Activated naive CD8-positive, alpha-beta T cell (primary cell): ENCODE measurements at regions not wholly inside any gene's neighbourhood (a gene's known extent, or its start where the extent isn't known, plus 50 kb on each side); places are given as distances from the start of the nearest gene placed in this dataset.

Experiments used
- H3K27ac Mint-ChIP-seq: one replicate; pipeline ENCODE4 v1.8.0; 2021; ENCODE audit warnings: mixed read lengths
- H3K27me3 Mint-ChIP-seq: one replicate; pipeline ENCODE4 v1.8.0; 2021; ENCODE audit warnings: mixed read lengths
- H3K36me3 Mint-ChIP-seq: one replicate; pipeline ENCODE4 v1.8.0; 2021; ENCODE audit warnings: mixed read lengths
- H3K4me1 Mint-ChIP-seq: one replicate; pipeline ENCODE4 v1.8.0; 2021; ENCODE audit warnings: low read depth, mixed read lengths
- H3K4me3 Mint-ChIP-seq: one replicate; pipeline ENCODE4 v1.8.0; 2021; ENCODE audit warnings: mild to moderate bottlenecking, mixed read lengths
- H3K9me3 Mint-ChIP-seq: one replicate; pipeline ENCODE4 v1.8.0; 2021; ENCODE audit warnings: low read depth, mixed read lengths

DNA sequence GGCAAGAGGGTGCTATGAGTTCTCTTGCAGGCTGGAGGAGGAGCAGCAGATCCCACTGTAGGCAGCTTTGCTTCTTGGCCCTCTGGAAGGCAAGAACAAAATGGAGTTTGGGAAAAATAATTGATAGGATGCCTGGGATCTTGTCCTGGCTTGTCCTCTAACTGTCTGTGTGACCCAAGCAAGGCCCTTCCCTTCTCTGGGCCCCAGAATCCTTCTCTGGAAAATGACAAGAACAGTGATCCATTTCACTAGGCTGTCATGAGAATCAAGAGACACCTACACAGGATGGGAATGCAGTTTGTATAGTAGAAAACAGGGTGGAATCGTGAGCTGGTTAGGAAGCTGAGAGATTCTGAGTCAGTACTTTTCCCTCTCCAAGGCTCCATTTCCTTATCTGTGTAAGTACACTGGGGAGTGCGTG is 133.3 kb downstream of the PJA1 start:
- Mint-ChIP-seq H3K27me3 (no peaks in the 10 kb centered on the region), H3K4me3 (no peak overlapping the region), H3K27ac (no peak overlapping the region), H3K9me3 (no peaks in the 10 kb centered on the region), H3K36me3 (no peaks in the 10 kb centered on the region), H3K4me1 (no peaks in the 10 kb centered on the region)

DNA sequence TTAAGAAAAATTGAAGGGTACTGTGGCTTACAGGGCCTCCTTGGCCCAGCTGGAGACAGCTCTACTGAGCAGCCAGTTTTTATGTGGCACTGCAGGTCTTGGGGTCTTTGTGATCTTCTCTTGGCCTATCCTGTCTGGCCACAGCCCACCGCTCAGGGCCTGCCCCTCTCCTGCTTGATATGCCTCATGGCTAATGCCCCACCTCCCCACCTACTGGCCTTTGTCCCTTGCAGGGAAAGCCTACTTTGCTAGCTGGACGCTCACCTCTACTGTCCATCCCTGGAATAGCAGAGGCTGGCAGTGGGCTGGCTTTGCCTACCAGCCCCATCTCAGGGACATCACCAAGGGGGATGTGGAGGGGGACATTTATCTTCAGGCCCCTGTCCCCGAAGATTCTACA is 134.1 kb downstream of the PJA1 start:
- H3K27ac Mint-ChIP-seq: no peak overlapping the region
- no peaks in the 10 kb centered on the region for H3K9me3 Mint-ChIP-seq
- no peaks in the 10 kb centered on the region for H3K4me1 Mint-ChIP-seq
- no peaks in the 10 kb centered on the region for H3K36me3 Mint-ChIP-seq
- no peaks in the 10 kb centered on the region for H3K27me3 Mint-ChIP-seq
- no peak overlapping the region for H3K4me3 Mint-ChIP-seq

- Mint-ChIP-seq H3K4me3 (no peak overlapping the region), H3K4me1 (no peaks in the 10 kb centered on the region), H3K36me3 (no peaks in the 10 kb centered on the region), H3K27me3 (no peaks in the 10 kb centered on the region), H3K27ac (no peak overlapping the region), H3K9me3 (no peaks in the 10 kb centered on the region)
These were observed 135.5 kb downstream of the PJA1 start for GRCh38 chrX:69029771-69030170.

DNA sequence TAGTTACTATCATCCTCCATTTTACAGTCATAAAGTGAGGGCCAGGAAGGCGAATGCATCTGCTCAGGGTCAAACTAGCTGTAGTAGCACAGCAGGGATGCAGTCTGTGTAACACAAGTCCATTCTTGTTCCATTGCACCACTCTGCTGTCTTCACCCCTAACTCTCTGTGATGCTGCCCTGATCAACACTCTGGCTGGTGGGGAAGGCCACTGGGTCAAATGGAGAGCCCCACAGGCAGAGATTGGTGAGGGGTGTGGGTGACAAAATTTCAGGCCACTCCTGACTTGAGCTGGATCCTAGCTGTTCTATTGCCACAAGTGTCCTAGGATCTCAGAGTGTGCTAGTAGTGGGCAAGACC is 136.5 kb downstream of the PJA1 start:
- no peaks in the 10 kb centered on the region for H3K36me3 Mint-ChIP-seq
- no peak overlapping the region for H3K4me3 Mint-ChIP-seq
- no peaks in the 10 kb centered on the region for H3K4me1 Mint-ChIP-seq
- H3K9me3 Mint-ChIP-seq: no peaks in the 10 kb centered on the region
- no peaks in the 10 kb centered on the region for H3K27me3 Mint-ChIP-seq
- H3K27ac Mint-ChIP-seq: no peak overlapping the region

- Mint-ChIP-seq H3K27me3 (no peaks in the 10 kb centered on the region), H3K9me3 (no peaks in the 10 kb centered on the region), H3K27ac (no peak overlapping the region), H3K4me3 (no peak overlapping the region), H3K36me3 (no peaks in the 10 kb centered on the region), H3K4me1 (no peaks in the 10 kb centered on the region)
These were observed 137.1 kb downstream of the PJA1 start for GRCh38 chrX:69028006-69028760.

DNA sequence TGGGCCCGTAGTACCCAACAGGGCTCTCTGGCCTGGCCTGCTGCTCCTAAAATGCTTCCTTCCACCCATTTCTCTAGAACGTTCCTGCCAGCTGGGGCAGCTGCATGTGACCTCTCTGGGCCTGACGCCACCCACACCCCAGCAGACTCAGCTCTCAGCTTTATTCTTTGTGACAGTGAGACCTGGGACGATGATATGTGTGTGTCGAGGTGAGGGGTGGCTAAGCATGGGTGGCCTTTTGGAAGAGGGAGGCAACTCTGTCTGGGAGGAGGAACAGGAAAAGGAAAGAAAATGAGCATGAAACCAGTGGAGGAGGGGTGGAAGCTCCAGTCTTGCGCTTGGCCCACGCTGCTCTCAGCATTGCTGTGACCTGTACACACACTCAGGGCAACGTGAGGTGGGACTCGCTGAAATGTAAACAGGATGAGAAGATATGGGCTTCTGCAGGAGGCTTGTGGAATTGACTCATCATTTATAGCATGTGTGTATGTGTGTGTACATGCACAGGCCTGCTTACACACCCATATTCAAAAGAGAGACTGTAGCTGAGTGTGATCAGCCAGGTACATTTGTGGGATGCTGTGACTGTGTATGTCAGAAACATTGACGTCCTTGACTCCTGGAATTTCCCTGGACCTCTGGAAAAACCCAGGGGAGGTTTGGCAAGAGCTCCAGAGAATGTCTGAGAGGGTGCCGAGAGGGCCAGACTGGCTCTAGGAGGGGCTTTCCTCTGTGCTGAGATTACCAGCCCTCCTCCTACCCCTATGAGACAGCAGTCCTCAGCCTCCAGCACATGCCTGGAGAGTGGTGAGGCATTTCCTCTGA is 137.9 kb downstream of the PJA1 start:
- no peak overlapping the region for H3K4me3 Mint-ChIP-seq
- no peaks in the 10 kb centered on the region for H3K27me3 Mint-ChIP-seq

GRCh38 chrX:69025802-69026301 is 139.4 kb downstream of the PJA1 start:
- H3K36me3 Mint-ChIP-seq: no peaks in the 10 kb centered on the region
- H3K27ac Mint-ChIP-seq: no peak overlapping the region
- H3K4me1 Mint-ChIP-seq: no peaks in the 10 kb centered on the region
- H3K27me3 Mint-ChIP-seq: no peaks in the 10 kb centered on the region
- H3K9me3 Mint-ChIP-seq: no peaks in the 10 kb centered on the region
- H3K4me3 Mint-ChIP-seq: no peak overlapping the region

More for the DNA sequence above, 137.9 kb downstream of the PJA1 start:
- no peaks in the 10 kb centered on the region for H3K4me1 Mint-ChIP-seq
- no peak overlapping the region for H3K27ac Mint-ChIP-seq
- H3K9me3 Mint-ChIP-seq: no peaks in the 10 kb centered on the region
- H3K36me3 Mint-ChIP-seq: no peaks in the 10 kb centered on the region

- no peak overlapping the region for H3K4me3 Mint-ChIP-seq
- no peaks in the 10 kb centered on the region for H3K27me3 Mint-ChIP-seq
- H3K36me3 Mint-ChIP-seq: no peaks in the 10 kb centered on the region
- no peaks in the 10 kb centered on the region for H3K4me1 Mint-ChIP-seq
- H3K9me3 Mint-ChIP-seq: no peaks in the 10 kb centered on the region
- no peak overlapping the region for H3K27ac Mint-ChIP-seq
These were observed 140.3 kb downstream of the PJA1 start for GRCh38 chrX:69024931-69025330.

- Mint-ChIP-seq H3K27me3 (no peaks in the 10 kb centered on the region), H3K27ac (no peak overlapping the region), H3K36me3 (no peaks in the 10 kb centered on the region)
These were observed 141.0 kb downstream of the PJA1 start for GRCh38 chrX:69024161-69024736.

GRCh38 chrX:69022430-69022829 is 142.8 kb downstream of the PJA1 start:
- Mint-ChIP-seq H3K27ac (no peak overlapping the region), H3K36me3 (no peaks in the 10 kb centered on the region), H3K4me1 (no peaks in the 10 kb centered on the region), H3K9me3 (no peaks in the 10 kb centered on the region), H3K27me3 (no peaks in the 10 kb centered on the region), H3K4me3 (no peak overlapping the region)

More at GRCh38 chrX:69024161-69024736, 141.0 kb downstream of the PJA1 start:
- Mint-ChIP-seq H3K9me3 (no peaks in the 10 kb centered on the region), H3K4me3 (no peak overlapping the region), H3K4me1 (no peaks in the 10 kb centered on the region)

- Mint-ChIP-seq H3K4me3 (no peak overlapping the region), H3K36me3 (no peaks in the 10 kb centered on the region), H3K4me1 (no peaks in the 10 kb centered on the region), H3K27ac (no peak overlapping the region), H3K27me3 (no peaks in the 10 kb centered on the region), H3K9me3 (no peaks in the 10 kb centered on the region)
These were observed 143.9 kb downstream of the PJA1 start for GRCh38 chrX:69021141-69021960.

- Mint-ChIP-seq H3K27ac (no peak overlapping the region), H3K4me3 (no peak overlapping the region), H3K9me3 (no peaks in the 10 kb centered on the region), H3K4me1 (no peaks in the 10 kb centered on the region), H3K36me3 (no peaks in the 10 kb centered on the region), H3K27me3 (no peaks in the 10 kb centered on the region)
These were observed 144.9 kb downstream of the PJA1 start for GRCh38 chrX:69020316-69020715.

GRCh38 chrX:69019073-69019890 is 146.0 kb downstream of the PJA1 start:
- Mint-ChIP-seq H3K27ac (no peak overlapping the region), H3K4me3 (no peak overlapping the region), H3K27me3 (no peaks in the 10 kb centered on the region), H3K4me1 (no peaks in the 10 kb centered on the region), H3K36me3 (no peaks in the 10 kb centered on the region), H3K9me3 (no peaks in the 10 kb centered on the region)
